GM23338 (cell line): ENCODE measurements at regions not wholly inside any gene's neighbourhood (a gene's known extent, or its start where the extent isn't known, plus 50 kb on each side); places are given as distances from the start of the nearest gene placed in this dataset.

ENCODE experiments used
- ATAC-seq: fragments of 200-7000 bp; cut with Tn5 transposase; 3 replicates; pipeline ENCODE4 v1.9.1; 2020
- DNase-seq: peaks from one replicate; pipeline ENCODE4 v3.0.0-alpha.2; 2015; ENCODE audit warnings: low spot score
- H2AFZ ChIP-seq: fragments of 200-600 bp; sonication (generic); 2 replicates; pipeline ENCODE4 v1.8.0; 2016; ENCODE audit warnings: antibody characterized with exemption, mild to moderate bottlenecking, moderate library complexity
- H3F3A ChIP-seq: fragments of 200-600 bp; sonication (generic); replicated peaks from 2 replicates; pipeline ENCODE4 v1.8.0; 2017; ENCODE audit warnings: antibody characterized with exemption, mixed run types, low read depth
- H3K27ac ChIP-seq: fragments of 200-600 bp; sonication (generic); 2 replicates; pipeline ENCODE4 v1.6.1; 2016; ENCODE audit warnings: low read depth
- H3K27me3 ChIP-seq: fragments of 200-600 bp; sonication (generic); 2 replicates; pipeline ENCODE4 v1.8.0; 2016; ENCODE audit warnings: mild to moderate bottlenecking, mixed run types, moderate library complexity; ENCODE audit not compliant: insufficient read depth
- H3K36me3 ChIP-seq: fragments of 200-600 bp; sonication (generic); 2 replicates; pipeline ENCODE4 v1.8.0; 2016; ENCODE audit warnings: mild to moderate bottlenecking; ENCODE audit not compliant: insufficient read depth
- H3K4me1 ChIP-seq: fragments of 200-600 bp; sonication (generic); 2 replicates; pipeline ENCODE4 v1.8.0; 2016; ENCODE audit warnings: mild to moderate bottlenecking, moderate library complexity; ENCODE audit not compliant: insufficient read depth
- H3K4me2 ChIP-seq: fragments of 200-600 bp; sonication (generic); 2 replicates; pipeline ENCODE4 v1.7.1; 2017; ENCODE audit warnings: mixed run types
- H3K4me3 ChIP-seq: fragments of 200-600 bp; sonication (generic); 2 replicates; pipeline ENCODE4 v1.6.1; 2016; ENCODE audit warnings: mixed run types
- H3K79me2 ChIP-seq: fragments of 200-600 bp; sonication (generic); replicated peaks from 2 replicates; pipeline ENCODE4 v1.8.0; 2017; ENCODE audit warnings: mild to moderate bottlenecking; ENCODE audit not compliant: insufficient read depth
- H3K9me2 ChIP-seq: fragments of 200-600 bp; sonication (generic); 2 replicates; pipeline ENCODE4 v1.8.0; 2017; ENCODE audit not compliant: insufficient read depth
- H4K20me1 ChIP-seq: fragments of 200-600 bp; sonication (generic); replicated peaks from 2 replicates; pipeline ENCODE4 v1.8.0; 2017; ENCODE audit warnings: mild to moderate bottlenecking; ENCODE audit not compliant: insufficient read depth
- H3K27ac Mint-ChIP-seq: 2 replicates; pipeline ENCODE4 v1.8.0; 2020; ENCODE audit warnings: inconsistent platforms, mild to moderate bottlenecking, moderate library complexity, mixed read lengths
- H3K27me3 Mint-ChIP-seq: 3 replicates; pipeline ENCODE4 v1.8.0; 2022; ENCODE audit warnings: low read depth, mild to moderate bottlenecking, moderate library complexity, mixed read lengths, inconsistent platforms; ENCODE audit not compliant: insufficient read depth, poor library complexity
- H3K36me3 Mint-ChIP-seq: 3 replicates; pipeline ENCODE4 v1.8.0; 2021; ENCODE audit warnings: low read depth, mild to moderate bottlenecking, inconsistent platforms, moderate library complexity, mixed read lengths
- H3K4me1 Mint-ChIP-seq: 3 replicates; pipeline ENCODE4 v1.8.0; 2020; ENCODE audit warnings: mild to moderate bottlenecking, inconsistent platforms, mixed read lengths
- H3K4me3 Mint-ChIP-seq: 3 replicates; pipeline ENCODE4 v1.8.0; 2021; ENCODE audit warnings: moderate library complexity, mild to moderate bottlenecking, inconsistent platforms, mixed read lengths
- H3K9me3 Mint-ChIP-seq: 3 replicates; pipeline ENCODE4 v1.8.0; 2020; ENCODE audit warnings: moderate library complexity, mild to moderate bottlenecking, inconsistent platforms, mixed read lengths
- CREB1 ChIP-seq: fragments of 250-450 bp; sonication (Bioruptor Pico); IDR thresholded peaks from 2 replicates; pipeline ENCODE4 v1.5.0; 2020; ENCODE audit warnings: low read depth, mild to moderate bottlenecking, moderate library complexity
- EZH2phosphoT487 ChIP-seq: fragments of 200-600 bp; sonication (generic); IDR thresholded peaks from one replicate; pipeline ENCODE4 v1.8.1; 2018; ENCODE audit warnings: antibody characterized with exemption; ENCODE audit not compliant: unreplicated experiment
- JUNB ChIP-seq: IDR thresholded peaks from one replicate; pipeline ENCODE4 v1.6.1; 2016; ENCODE audit warnings: antibody characterized with exemption; ENCODE audit not compliant: unreplicated experiment
- POLR2AphosphoS5 ChIP-seq: IDR thresholded peaks from 2 replicates; pipeline ENCODE4 v1.6.1; 2016; ENCODE audit warnings: antibody characterized with exemption, low read depth
- STAT1 ChIP-seq: IDR thresholded peaks from one replicate; pipeline ENCODE4 v1.6.1; 2016; ENCODE audit warnings: antibody characterized with exemption; ENCODE audit not compliant: unreplicated experiment
- ZNF114 ChIP-seq: fragments of 250-450 bp; sonication (Bioruptor Pico); IDR thresholded peaks from 2 replicates; pipeline ENCODE4 v1.5.0; 2020; ENCODE audit warnings: mild to moderate bottlenecking, moderate library complexity
- TF ChIP-seq, protein P1 (sequence below): fragments of 250-450 bp; sonication (Bioruptor Pico); IDR thresholded peaks from 2 replicates; pipeline ENCODE4 v1.5.0; 2020; ENCODE audit warnings: mild to moderate bottlenecking, moderate library complexity
- TF ChIP-seq, protein P2 (sequence below): IDR thresholded peaks from one replicate; pipeline ENCODE4 v1.6.1; 2018; ENCODE audit warnings: antibody characterized with exemption; ENCODE audit not compliant: unreplicated experiment

DNA sequence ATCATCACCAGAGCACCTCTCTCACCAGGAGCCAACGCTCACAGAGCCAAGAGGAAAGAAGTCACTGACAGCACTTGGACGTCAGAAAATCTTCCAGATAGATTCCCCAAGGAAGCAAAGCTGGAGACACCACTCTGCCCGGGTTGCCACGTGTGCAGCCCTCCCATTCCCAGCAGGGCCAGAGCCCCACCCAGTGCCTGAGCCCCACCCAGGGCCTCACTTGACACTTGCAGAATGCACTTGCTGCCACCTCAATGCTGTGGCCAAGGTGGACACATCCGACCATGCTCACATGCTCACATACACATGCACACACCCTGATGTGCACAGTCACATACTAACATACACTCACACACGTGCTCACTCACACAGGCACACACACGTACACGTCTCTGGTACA, 240.7 kb downstream of the RBFOX3 start:
- Histone ChIP-seq H2AFZ (no peak overlapping the region), H3K27ac (no peak overlapping the region), H3F3A (no peaks in the 10 kb centered on the region), H3K4me2 (no peak overlapping the region), H3K27me3 (no peaks in the 10 kb centered on the region), H3K4me3 (no peak overlapping the region), H3K9me2 (no peaks in the 10 kb centered on the region), H3K4me1 (no peaks in the 10 kb centered on the region), H3K79me2 (no peaks in the 10 kb centered on the region), H3K36me3 (no peaks in the 10 kb centered on the region), H4K20me1 (no peaks in the 10 kb centered on the region)
- H3K36me3 Mint-ChIP-seq = no peaks in the 10 kb centered on the region
- ATAC-seq (no peak), DNase-seq (no peak)
- peaks cover 19% of the 10 kb centered on the region for H3K27me3 Mint-ChIP-seq
- TF ChIP-seq STAT1 = no peak
- no peak for TF ChIP-seq CREB1
- TF ChIP-seq POLR2AphosphoS5 = no peak
- TF ChIP-seq ZNF114 (CRISPR knock-in tag) = no peak
- TF ChIP-seq, protein P1, sequence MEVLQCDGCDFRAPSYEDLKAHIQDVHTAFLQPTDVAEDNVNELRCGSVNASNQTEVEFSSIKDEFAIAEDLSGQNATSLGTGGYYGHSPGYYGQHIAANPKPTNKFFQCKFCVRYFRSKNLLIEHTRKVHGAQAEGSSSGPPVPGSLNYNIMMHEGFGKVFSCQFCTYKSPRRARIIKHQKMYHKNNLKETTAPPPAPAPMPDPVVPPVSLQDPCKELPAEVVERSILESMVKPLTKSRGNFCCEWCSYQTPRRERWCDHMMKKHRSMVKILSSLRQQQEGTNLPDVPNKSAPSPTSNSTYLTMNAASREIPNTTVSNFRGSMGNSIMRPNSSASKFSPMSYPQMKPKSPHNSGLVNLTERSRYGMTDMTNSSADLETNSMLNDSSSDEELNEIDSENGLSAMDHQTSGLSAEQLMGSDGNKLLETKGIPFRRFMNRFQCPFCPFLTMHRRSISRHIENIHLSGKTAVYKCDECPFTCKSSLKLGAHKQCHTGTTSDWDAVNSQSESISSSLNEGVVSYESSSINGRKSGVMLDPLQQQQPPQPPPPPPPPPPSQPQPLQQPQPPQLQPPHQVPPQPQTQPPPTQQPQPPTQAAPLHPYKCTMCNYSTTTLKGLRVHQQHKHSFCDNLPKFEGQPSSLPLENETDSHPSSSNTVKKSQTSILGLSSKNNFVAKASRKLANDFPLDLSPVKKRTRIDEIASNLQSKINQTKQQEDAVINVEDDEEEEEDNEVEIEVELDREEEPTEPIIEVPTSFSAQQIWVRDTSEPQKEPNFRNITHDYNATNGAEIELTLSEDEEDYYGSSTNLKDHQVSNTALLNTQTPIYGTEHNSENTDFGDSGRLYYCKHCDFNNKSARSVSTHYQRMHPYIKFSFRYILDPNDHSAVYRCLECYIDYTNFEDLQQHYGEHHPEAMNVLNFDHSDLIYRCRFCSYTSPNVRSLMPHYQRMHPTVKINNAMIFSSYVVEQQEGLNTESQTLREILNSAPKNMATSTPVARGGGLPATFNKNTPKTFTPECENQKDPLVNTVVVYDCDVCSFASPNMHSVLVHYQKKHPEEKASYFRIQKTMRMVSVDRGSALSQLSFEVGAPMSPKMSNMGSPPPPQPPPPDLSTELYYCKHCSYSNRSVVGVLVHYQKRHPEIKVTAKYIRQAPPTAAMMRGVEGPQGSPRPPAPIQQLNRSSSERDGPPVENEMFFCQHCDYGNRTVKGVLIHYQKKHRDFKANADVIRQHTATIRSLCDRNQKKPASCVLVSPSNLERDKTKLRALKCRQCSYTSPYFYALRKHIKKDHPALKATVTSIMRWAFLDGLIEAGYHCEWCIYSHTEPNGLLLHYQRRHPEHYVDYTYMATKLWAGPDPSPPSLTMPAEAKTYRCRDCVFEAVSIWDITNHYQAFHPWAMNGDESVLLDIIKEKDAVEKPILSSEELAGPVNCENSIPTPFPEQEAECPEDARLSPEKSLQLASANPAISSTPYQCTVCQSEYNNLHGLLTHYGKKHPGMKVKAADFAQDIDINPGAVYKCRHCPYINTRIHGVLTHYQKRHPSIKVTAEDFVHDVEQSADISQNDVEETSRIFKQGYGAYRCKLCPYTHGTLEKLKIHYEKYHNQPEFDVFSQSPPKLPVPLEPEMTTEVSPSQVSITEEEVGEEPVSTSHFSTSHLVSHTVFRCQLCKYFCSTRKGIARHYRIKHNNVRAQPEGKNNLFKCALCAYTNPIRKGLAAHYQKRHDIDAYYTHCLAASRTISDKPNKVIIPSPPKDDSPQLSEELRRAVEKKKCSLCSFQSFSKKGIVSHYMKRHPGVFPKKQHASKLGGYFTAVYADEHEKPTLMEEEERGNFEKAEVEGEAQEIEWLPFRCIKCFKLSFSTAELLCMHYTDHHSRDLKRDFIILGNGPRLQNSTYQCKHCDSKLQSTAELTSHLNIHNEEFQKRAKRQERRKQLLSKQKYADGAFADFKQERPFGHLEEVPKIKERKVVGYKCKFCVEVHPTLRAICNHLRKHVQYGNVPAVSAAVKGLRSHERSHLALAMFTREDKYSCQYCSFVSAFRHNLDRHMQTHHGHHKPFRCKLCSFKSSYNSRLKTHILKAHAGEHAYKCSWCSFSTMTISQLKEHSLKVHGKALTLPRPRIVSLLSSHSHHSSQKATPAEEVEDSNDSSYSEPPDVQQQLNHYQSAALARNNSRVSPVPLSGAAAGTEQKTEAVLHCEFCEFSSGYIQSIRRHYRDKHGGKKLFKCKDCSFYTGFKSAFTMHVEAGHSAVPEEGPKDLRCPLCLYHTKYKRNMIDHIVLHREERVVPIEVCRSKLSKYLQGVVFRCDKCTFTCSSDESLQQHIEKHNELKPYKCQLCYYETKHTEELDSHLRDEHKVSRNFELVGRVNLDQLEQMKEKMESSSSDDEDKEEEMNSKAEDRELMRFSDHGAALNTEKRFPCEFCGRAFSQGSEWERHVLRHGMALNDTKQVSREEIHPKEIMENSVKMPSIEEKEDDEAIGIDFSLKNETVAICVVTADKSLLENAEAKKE (CRISPR knock-in tag) = no peak
- no peak for TF ChIP-seq JUNB
- TF ChIP-seq, protein P2, sequence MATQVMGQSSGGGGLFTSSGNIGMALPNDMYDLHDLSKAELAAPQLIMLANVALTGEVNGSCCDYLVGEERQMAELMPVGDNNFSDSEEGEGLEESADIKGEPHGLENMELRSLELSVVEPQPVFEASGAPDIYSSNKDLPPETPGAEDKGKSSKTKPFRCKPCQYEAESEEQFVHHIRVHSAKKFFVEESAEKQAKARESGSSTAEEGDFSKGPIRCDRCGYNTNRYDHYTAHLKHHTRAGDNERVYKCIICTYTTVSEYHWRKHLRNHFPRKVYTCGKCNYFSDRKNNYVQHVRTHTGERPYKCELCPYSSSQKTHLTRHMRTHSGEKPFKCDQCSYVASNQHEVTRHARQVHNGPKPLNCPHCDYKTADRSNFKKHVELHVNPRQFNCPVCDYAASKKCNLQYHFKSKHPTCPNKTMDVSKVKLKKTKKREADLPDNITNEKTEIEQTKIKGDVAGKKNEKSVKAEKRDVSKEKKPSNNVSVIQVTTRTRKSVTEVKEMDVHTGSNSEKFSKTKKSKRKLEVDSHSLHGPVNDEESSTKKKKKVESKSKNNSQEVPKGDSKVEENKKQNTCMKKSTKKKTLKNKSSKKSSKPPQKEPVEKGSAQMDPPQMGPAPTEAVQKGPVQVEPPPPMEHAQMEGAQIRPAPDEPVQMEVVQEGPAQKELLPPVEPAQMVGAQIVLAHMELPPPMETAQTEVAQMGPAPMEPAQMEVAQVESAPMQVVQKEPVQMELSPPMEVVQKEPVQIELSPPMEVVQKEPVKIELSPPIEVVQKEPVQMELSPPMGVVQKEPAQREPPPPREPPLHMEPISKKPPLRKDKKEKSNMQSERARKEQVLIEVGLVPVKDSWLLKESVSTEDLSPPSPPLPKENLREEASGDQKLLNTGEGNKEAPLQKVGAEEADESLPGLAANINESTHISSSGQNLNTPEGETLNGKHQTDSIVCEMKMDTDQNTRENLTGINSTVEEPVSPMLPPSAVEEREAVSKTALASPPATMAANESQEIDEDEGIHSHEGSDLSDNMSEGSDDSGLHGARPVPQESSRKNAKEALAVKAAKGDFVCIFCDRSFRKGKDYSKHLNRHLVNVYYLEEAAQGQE = no peak
- no peak for TF ChIP-seq EZH2phosphoT487
- H3K4me1 Mint-ChIP-seq = peaks cover 28% of the 10 kb centered on the region
- H3K27ac Mint-ChIP-seq = no peak overlapping the region
- no peak overlapping the region for H3K4me3 Mint-ChIP-seq
- H3K9me3 Mint-ChIP-seq = no peaks in the 10 kb centered on the region
